IMR-90 (cell line): ENCODE measurements at regions not wholly inside any gene's neighbourhood (a gene's known extent, or its start where the extent isn't known, plus 50 kb on each side); places are given as distances from the start of the nearest gene placed in this dataset.

ENCODE experiments used
- ATAC-seq: fragments of 200-7000 bp; cut with Tn5 transposase; 2 replicates; pipeline ENCODE4 v1.9.1; 2020; ENCODE audit warnings: low read depth, mild to moderate bottlenecking, moderate library complexity
- BruUV-seq: library from RNA; stranded (reverse); fragments of 400-500 nt; replicated peaks from 2 replicates; lab custom pipeline; 2021; lab: Mats Ljungman, UMichigan
- CTCF ChIA-PET: fragments of 300-600 bp; formaldehyde crosslinking; extraction: SDS; loops from one replicate; lab custom pipeline; 2021; ENCODE audit warnings: antibody characterized with exemption; lab: Yijun Ruan, JAX
- POLR2A ChIA-PET: fragments of 300-600 bp; sonication (Branson Sonifier 250); formaldehyde crosslinking; loops from one replicate; lab custom pipeline; 2022; ENCODE audit warnings: antibody characterized with exemption; ENCODE audit not compliant: unreplicated experiment; lab: Charles Lee
- DNase-seq: peaks from one replicate; pipeline ENCODE4 v3.0.0; 2013
- H2AFZ ChIP-seq: replicated peaks from 2 replicates; pipeline ENCODE3; 2013; ENCODE audit warnings: low read length, mild to moderate bottlenecking; ENCODE audit not compliant: poor library complexity
- H2AK5ac ChIP-seq: 2 replicates; pipeline ENCODE4 v1.6.1; 2013; ENCODE audit warnings: low read depth, low read length, inconsistent platforms
- H2AK9ac ChIP-seq: replicated peaks from 2 replicates; pipeline ENCODE3; 2013; ENCODE audit warnings: mild to moderate bottlenecking, low read depth, low read length, moderate library complexity; ENCODE audit not compliant: poor library complexity
- H2BK120ac ChIP-seq: 2 replicates; pipeline ENCODE4 v1.6.1; 2013; ENCODE audit warnings: low read depth, low read length, inconsistent platforms
- H2BK15ac ChIP-seq: 3 replicates; pipeline ENCODE4 v1.6.1; 2013; ENCODE audit warnings: low read depth, low read length, inconsistent platforms
- H2BK20ac ChIP-seq: 2 replicates; pipeline ENCODE4 v1.6.1; 2013; ENCODE audit warnings: low read depth, mild to moderate bottlenecking, inconsistent platforms, low read length, moderate library complexity
- H2BK5ac ChIP-seq: 2 replicates; pipeline ENCODE4 v1.6.1; 2013; ENCODE audit warnings: mild to moderate bottlenecking, low read depth, low read length, inconsistent platforms; ENCODE audit not compliant: poor library complexity, severe bottlenecking
- H3K14ac ChIP-seq: replicated peaks from 2 replicates; pipeline ENCODE4 v1.6.1; 2013; ENCODE audit warnings: low read depth, low read length, inconsistent platforms
- H3K18ac ChIP-seq: 2 replicates; pipeline ENCODE4 v1.6.1; 2013; ENCODE audit warnings: low read depth, low read length, control low read depth
- H3K23ac ChIP-seq: 2 replicates; pipeline ENCODE4 v1.6.1; 2013; ENCODE audit warnings: low read depth, low read length, inconsistent platforms
- H3K27ac ChIP-seq: 2 replicates; pipeline ENCODE4 v1.5.1; 2013; ENCODE audit warnings: mild to moderate bottlenecking, control low read depth, low read length; ENCODE audit not compliant: insufficient read depth
- H3K27me3 ChIP-seq: 2 replicates; pipeline ENCODE4 v1.6.1; 2013; ENCODE audit warnings: low read length; ENCODE audit not compliant: control insufficient read depth, insufficient read depth
- H3K36me3 ChIP-seq: 2 replicates; pipeline ENCODE4 v1.6.1; 2013; ENCODE audit warnings: low read length, mixed read lengths; ENCODE audit not compliant: control insufficient read depth, insufficient read depth
- H3K4ac ChIP-seq: 2 replicates; pipeline ENCODE4 v1.6.1; 2013; ENCODE audit warnings: low read depth, low read length, inconsistent platforms
- H3K4me1 ChIP-seq: 2 replicates; pipeline ENCODE4 v1.6.1; 2013; ENCODE audit warnings: low read length, mixed read lengths; ENCODE audit not compliant: control insufficient read depth, insufficient read depth
- H3K4me2 ChIP-seq: 2 replicates; pipeline ENCODE4 v1.6.1; 2013; ENCODE audit warnings: low read depth, mild to moderate bottlenecking, control low read depth, low read length, moderate library complexity
- H3K4me3 ChIP-seq: 2 replicates; pipeline ENCODE4 v1.5.1; 2013; ENCODE audit warnings: low read depth, mild to moderate bottlenecking, control low read depth, low read length, moderate library complexity; ENCODE audit not compliant: insufficient read depth
- H3K56ac ChIP-seq: 2 replicates; pipeline ENCODE4 v1.6.1; 2013; ENCODE audit warnings: low read length, inconsistent platforms; ENCODE audit not compliant: insufficient read depth; ENCODE audit errors: extremely low read depth
- H3K79me1 ChIP-seq, 2 experiments: 2 replicates each; pipeline ENCODE4 v1.6.1; 2013; ENCODE audit warnings: low read length in 2 of 2, inconsistent platforms in 1 of 2, low read depth in 1 of 2
- H3K9ac ChIP-seq: 2 replicates; pipeline ENCODE4 v1.6.1; 2013; ENCODE audit warnings: low read depth, low read length, control low read depth
- H3K9me1 ChIP-seq: 2 replicates; pipeline ENCODE4 v1.6.1; 2013; ENCODE audit warnings: low read length, inconsistent platforms; ENCODE audit not compliant: insufficient read depth
- H3K9me3 ChIP-seq: 2 replicates; pipeline ENCODE4 v1.6.1; 2013; ENCODE audit warnings: low read length; ENCODE audit not compliant: control insufficient read depth, insufficient read depth
- H4K20me1 ChIP-seq: 2 replicates; pipeline ENCODE4 v1.6.1; 2013; ENCODE audit warnings: low read length, inconsistent platforms; ENCODE audit not compliant: insufficient read depth
- H4K5ac ChIP-seq: 2 replicates; pipeline ENCODE4 v1.6.1; 2013; ENCODE audit warnings: mild to moderate bottlenecking, low read depth, low read length, control low read depth
- H4K8ac ChIP-seq, 2 experiments: 2 replicates each; pipeline ENCODE4 v1.6.1; 2013; ENCODE audit warnings: low read depth in 2 of 2, low read length in 2 of 2, control low read depth in 1 of 2, inconsistent platforms in 1 of 2
- H4K91ac ChIP-seq: 2 replicates; pipeline ENCODE4 v1.6.1; 2013; ENCODE audit warnings: low read depth, low read length, inconsistent platforms; ENCODE audit not compliant: insufficient read depth
- CEBPB ChIP-seq: IDR thresholded peaks from 2 replicates; pipeline ENCODE4 v1.6.1; 2012; ENCODE audit warnings: low read depth, low read length, improper control_type of control experiment
- FOS ChIP-seq: fragments of 150-350 bp; IDR thresholded peaks from 2 replicates; pipeline ENCODE4 v1.6.1; 2016; ENCODE audit warnings: low read depth, low read length
- NFE2L2 ChIP-seq: fragments of 150-350 bp; IDR thresholded peaks from 2 replicates; pipeline ENCODE4 v1.6.1; 2016; ENCODE audit warnings: low read depth, mild to moderate bottlenecking, low read length
- RCOR1 ChIP-seq: IDR thresholded peaks from 2 replicates; pipeline ENCODE4 v1.6.1; 2012; ENCODE audit warnings: mild to moderate bottlenecking, low read length, improper control_type of control experiment; ENCODE audit not compliant: insufficient replicate concordance
- RFX5 ChIP-seq: IDR thresholded peaks from 2 replicates; pipeline ENCODE4 v1.8.0; 2012; ENCODE audit warnings: low read depth, mild to moderate bottlenecking, low read length, moderate library complexity
- dilution Hi-C: fragments of 300-500 bp; cut with HindIII; formaldehyde crosslinking; loops from one replicate; pipeline ENCODE4 v1.14.3; 2018; ENCODE audit warnings: low sequenced_read_pairs; ENCODE audit not compliant: unreplicated experiment
- in situ Hi-C: fragments of 300-500 bp; cut with MboI; formaldehyde crosslinking; loops from 3 replicates; pipeline ENCODE4 v1.14.3; 2019; ENCODE audit warnings: low sequenced_read_pairs, inconsistent platforms, mixed read lengths
- intact Hi-C: fragments of 100-400 bp; cut with micrococcal nuclease; formaldehyde crosslinking; loops from 2 replicates; pipeline ENCODE4 v1.10.0; 2022
- TF ChIP-seq, protein P1 (sequence below): fragments of 150-350 bp; IDR thresholded peaks from 2 replicates; pipeline ENCODE4 v1.6.1; 2017; ENCODE audit warnings: mild to moderate bottlenecking, antibody characterized with exemption, low read length, low read depth

- Histone ChIP-seq H2AFZ (no peak overlapping the region), H3K4me2 (no peak overlapping the region), H2BK15ac (no peak overlapping the region), H4K20me1 (no peaks in the 10 kb centered on the region), H3K36me3 (no peaks in the 10 kb centered on the region), H3K56ac (no peak overlapping the region), H4K91ac (no peak overlapping the region), H3K23ac (no peak overlapping the region), H2AK5ac (no peak overlapping the region), H3K27me3 (peaks cover 4% of the 10 kb centered on the region), H2AK9ac (no peak overlapping the region), H3K9me3 (no peaks in the 10 kb centered on the region), H3K27ac (no peak overlapping the region), H3K4me3 (no peak overlapping the region), H3K4me1 (peaks cover 3% of the 10 kb centered on the region; the same call in 1 of the 2 replicates), H3K79me1 (no peaks in the 10 kb centered on the region), H2BK20ac (no peak overlapping the region), H2BK120ac (no peak overlapping the region), H3K18ac (no peak overlapping the region), H3K4ac (no peak overlapping the region), H4K8ac (no peak overlapping the region), H3K9me1 (no peaks in the 10 kb centered on the region), H3K9ac (no peak overlapping the region), H2BK5ac (no peak overlapping the region), H3K14ac (no peak overlapping the region), H4K5ac (no peak overlapping the region)
- intact Hi-C loops: no loop called here
- ATAC-seq (no peak), DNase-seq (no peak)
- dilution Hi-C loops: no loop called here
- in situ Hi-C loops: no loop called here
- no TSS peak for BruUV-seq
- TF ChIP-seq NFE2L2: no peak
- no peak for TF ChIP-seq RCOR1
- TF ChIP-seq, protein P1, sequence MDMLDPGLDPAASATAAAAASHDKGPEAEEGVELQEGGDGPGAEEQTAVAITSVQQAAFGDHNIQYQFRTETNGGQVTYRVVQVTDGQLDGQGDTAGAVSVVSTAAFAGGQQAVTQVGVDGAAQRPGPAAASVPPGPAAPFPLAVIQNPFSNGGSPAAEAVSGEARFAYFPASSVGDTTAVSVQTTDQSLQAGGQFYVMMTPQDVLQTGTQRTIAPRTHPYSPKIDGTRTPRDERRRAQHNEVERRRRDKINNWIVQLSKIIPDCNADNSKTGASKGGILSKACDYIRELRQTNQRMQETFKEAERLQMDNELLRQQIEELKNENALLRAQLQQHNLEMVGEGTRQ: no peak
- no peak for TF ChIP-seq FOS
- TF ChIP-seq RFX5: no peak
- TF ChIP-seq CEBPB: no peak
- CTCF ChIA-PET: interaction anchor here (1.3 kb wide), 1 partner anchor 12 kb away, joined by 6 read pairs; no protein-coding TSS in a partner anchor
- POLR2A ChIA-PET: no interaction called here
These were observed 125.6 kb upstream of the TACR1 start for GRCh38 chr2:75324861-75325284.
